ENCODE measurements at regions not wholly inside any gene's neighbourhood (a gene's known extent, or its start where the extent isn't known, plus 50 kb on each side); places are given as distances from the start of the nearest gene placed in this dataset.

DNA sequence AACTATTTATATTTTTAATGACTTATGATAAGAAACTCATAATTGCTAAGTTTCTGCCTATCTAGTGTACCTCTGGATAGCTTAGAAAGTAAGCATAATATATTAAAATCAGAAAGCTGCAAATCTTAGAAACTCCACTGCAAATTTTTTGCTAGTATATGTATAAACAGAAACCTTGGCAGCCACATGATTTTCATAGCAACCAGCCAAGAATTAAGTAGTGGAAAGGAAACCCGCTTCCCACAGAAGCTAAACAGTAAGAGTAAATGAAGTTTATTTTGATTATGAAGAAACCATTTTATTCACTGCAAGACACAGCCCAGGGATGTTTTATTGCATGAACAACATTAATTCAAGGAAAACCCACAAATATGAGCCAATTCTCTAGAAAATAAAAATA lies 872.5 kb upstream of the ADGRL3 start:
- no peak overlapping the region for H2BK5ac ChIP-seq (ENCODE audit: low read length)
- no peaks in the 10 kb centered on the region for H3K79me1 ChIP-seq (ENCODE audit: low read length)
- H3K4me1 ChIP-seq (ENCODE audit: control insufficient read depth, low read depth, low read length), result no peaks in the 10 kb centered on the region
- H3K9ac ChIP-seq (ENCODE audit: low read length), result no peak overlapping the region
- H3K18ac ChIP-seq (ENCODE audit: low read length), result no peak overlapping the region
- no peak overlapping the region for H4K5ac ChIP-seq (ENCODE audit: low read length)
- no peaks in the 10 kb centered on the region for H3K79me2 ChIP-seq (ENCODE audit: control insufficient read depth, insufficient read depth, low read length)
- no peaks in the 10 kb centered on the region for H3K36me3 ChIP-seq (ENCODE audit: control insufficient read depth, insufficient read depth, low read length)
- no peak for DNase-seq
- no peak overlapping the region for H2BK120ac ChIP-seq (ENCODE audit: low read depth, low read length)
- H3K56ac ChIP-seq (ENCODE audit: low read length), result no peak overlapping the region
- H3K23ac ChIP-seq (ENCODE audit: low read length), result no peak overlapping the region
- H3K4me3 ChIP-seq (ENCODE audit: low read length), result no peak overlapping the region
- no peak overlapping the region for H2BK15ac ChIP-seq (replicated peaks; ENCODE audit: low read depth)
- no peak overlapping the region for H3K27ac ChIP-seq (ENCODE audit: low read depth, low read length)
- no peak overlapping the region for H3K4ac ChIP-seq (ENCODE audit: low read depth, low read length)
- no CpG with 5 or more reads among the region's 1 CpG for WGBS (ENCODE audit: extremely low coverage, insufficient coverage, low lambda C conversion rate)
- no peak overlapping the region for H2AK5ac ChIP-seq (ENCODE audit: low read length)
- H3K4me2 ChIP-seq (ENCODE audit: low read length), result no peak overlapping the region
- no peak overlapping the region for H4K8ac ChIP-seq (ENCODE audit: low read depth, low read length)
- H3K27me3 ChIP-seq (ENCODE audit: insufficient read depth, low read length, poor library complexity), result no peaks in the 10 kb centered on the region

DNA sequence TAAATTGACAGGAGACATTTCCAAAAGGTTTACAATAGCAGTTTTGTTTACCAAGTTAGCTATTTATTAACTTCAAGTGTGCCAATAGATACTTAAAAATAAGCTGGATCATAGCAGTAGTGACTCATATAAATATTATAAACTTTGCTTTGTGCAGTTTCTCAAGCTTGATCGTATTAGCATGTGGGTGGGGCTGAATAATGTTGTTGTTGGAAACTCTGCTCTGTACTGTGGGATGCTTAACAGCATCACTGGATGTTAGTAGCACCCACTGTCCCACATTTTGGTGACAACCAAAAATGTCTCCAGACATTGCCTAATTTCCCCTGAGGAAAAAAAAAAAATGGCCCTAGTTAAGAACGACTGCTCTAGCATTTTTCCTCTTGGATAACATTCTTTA lies 855.2 kb upstream of the ADGRL3 start:
- no peak for DNase-seq
- Histone ChIP-seq H3K9ac (ENCODE audit: low read length) (no peak overlapping the region), H3K23ac (ENCODE audit: low read length) (no peak overlapping the region), H3K18ac (ENCODE audit: low read length) (no peak overlapping the region), H3K79me2 (ENCODE audit: control insufficient read depth, insufficient read depth, low read length) (no peaks in the 10 kb centered on the region), H4K8ac (ENCODE audit: low read depth, low read length) (no peak overlapping the region), H4K5ac (ENCODE audit: low read length) (no peak overlapping the region), H3K27me3 (ENCODE audit: insufficient read depth, low read length, poor library complexity) (no peaks in the 10 kb centered on the region), H2AK5ac (ENCODE audit: low read length) (no peak overlapping the region), H3K4me3 (ENCODE audit: low read length) (no peak overlapping the region), H2BK120ac (ENCODE audit: low read depth, low read length) (no peak overlapping the region), H3K4me1 (ENCODE audit: control insufficient read depth, low read depth, low read length) (no peaks in the 10 kb centered on the region), H2BK5ac (ENCODE audit: low read length) (no peak overlapping the region), H3K79me1 (ENCODE audit: low read length) (no peaks in the 10 kb centered on the region), H3K4me2 (ENCODE audit: low read length) (no peak overlapping the region), H3K4ac (ENCODE audit: low read depth, low read length) (no peak overlapping the region), H3K56ac (ENCODE audit: low read length) (no peak overlapping the region), H3K27ac (ENCODE audit: low read depth, low read length) (no peak overlapping the region), H2BK15ac (replicated peaks; ENCODE audit: low read depth) (no peak overlapping the region), H3K36me3 (ENCODE audit: control insufficient read depth, insufficient read depth, low read length) (no peaks in the 10 kb centered on the region)
- WGBS (ENCODE audit: extremely low coverage, insufficient coverage, low lambda C conversion rate), result no CpG with 5 or more reads among the region's 2 CpGs

DNA sequence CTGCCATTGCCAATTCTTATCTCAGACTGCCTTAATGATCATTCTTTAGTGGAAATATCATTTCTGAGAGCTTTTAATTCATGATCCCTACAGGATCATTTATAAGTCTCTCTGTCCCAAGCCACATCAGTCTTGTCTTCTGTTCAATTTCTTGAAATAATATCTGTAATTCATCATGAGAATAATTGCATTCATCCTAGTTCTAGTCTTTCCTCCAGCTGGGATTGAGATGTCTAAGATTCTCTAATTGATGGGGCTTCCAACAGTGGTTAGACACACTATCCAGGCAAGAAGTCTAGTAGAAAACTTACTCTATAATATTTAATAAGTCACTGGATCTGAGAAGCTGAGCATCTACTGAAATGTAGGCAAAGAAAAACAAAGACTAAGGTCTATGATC lies 854.7 kb upstream of the ADGRL3 start:
- Histone ChIP-seq H2BK5ac (ENCODE audit: low read length) (no peak overlapping the region), H4K8ac (ENCODE audit: low read depth, low read length) (no peak overlapping the region), H3K23ac (ENCODE audit: low read length) (no peak overlapping the region), H3K4me1 (ENCODE audit: control insufficient read depth, low read depth, low read length) (no peaks in the 10 kb centered on the region), H3K27me3 (ENCODE audit: insufficient read depth, low read length, poor library complexity) (no peaks in the 10 kb centered on the region), H3K18ac (ENCODE audit: low read length) (no peak overlapping the region), H3K4me3 (ENCODE audit: low read length) (no peak overlapping the region), H3K36me3 (ENCODE audit: control insufficient read depth, insufficient read depth, low read length) (no peaks in the 10 kb centered on the region), H3K27ac (ENCODE audit: low read depth, low read length) (no peak overlapping the region), H3K4ac (ENCODE audit: low read depth, low read length) (no peak overlapping the region), H3K56ac (ENCODE audit: low read length) (no peak overlapping the region), H3K9ac (ENCODE audit: low read length) (no peak overlapping the region), H2BK15ac (replicated peaks; ENCODE audit: low read depth) (no peak overlapping the region), H3K4me2 (ENCODE audit: low read length) (no peak overlapping the region), H2BK120ac (ENCODE audit: low read depth, low read length) (no peak overlapping the region), H3K79me2 (ENCODE audit: control insufficient read depth, insufficient read depth, low read length) (no peaks in the 10 kb centered on the region), H4K5ac (ENCODE audit: low read length) (no peak overlapping the region), H2AK5ac (ENCODE audit: low read length) (no peak overlapping the region), H3K79me1 (ENCODE audit: low read length) (no peaks in the 10 kb centered on the region)
- DNase-seq, result no peak

DNA sequence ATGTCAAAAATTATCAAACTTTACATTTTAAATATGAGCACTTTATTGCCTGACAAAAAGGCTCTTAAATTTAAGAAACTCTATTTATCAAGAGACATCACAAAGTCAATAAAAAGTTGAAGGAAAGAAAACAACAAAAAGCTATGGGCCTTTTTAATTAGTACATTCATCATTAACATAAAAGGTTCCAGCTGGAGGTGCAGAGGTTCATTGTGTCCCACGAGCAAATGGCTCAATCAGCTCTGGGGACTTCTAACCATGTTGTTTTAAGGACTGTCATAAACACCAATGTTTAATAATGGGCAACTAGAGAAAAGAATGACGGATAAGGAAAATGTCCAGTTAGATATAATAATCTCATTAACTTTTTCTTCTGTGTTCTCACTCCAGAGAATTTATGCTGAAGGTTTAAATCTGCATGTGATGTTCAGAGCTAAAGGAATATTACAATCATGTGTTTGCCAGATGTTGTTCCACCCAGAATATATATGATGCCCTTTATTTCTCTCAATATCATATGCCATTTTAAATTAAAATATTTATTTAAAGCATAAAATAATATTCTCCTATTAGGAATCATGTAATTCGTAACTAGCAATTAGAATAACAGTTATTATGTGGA lies 840.3 kb upstream of the ADGRL3 start:
- H4K5ac ChIP-seq (ENCODE audit: low read length), result no peak overlapping the region
- H3K56ac ChIP-seq (ENCODE audit: low read length), result no peak overlapping the region
- no peaks in the 10 kb centered on the region for H3K27me3 ChIP-seq (ENCODE audit: insufficient read depth, low read length, poor library complexity)
- no peak overlapping the region for H3K4me3 ChIP-seq (ENCODE audit: low read length)
- no peak overlapping the region for H2BK5ac ChIP-seq (ENCODE audit: low read length)
- H4K8ac ChIP-seq (ENCODE audit: low read depth, low read length), result no peak overlapping the region
- H2BK15ac ChIP-seq (replicated peaks; ENCODE audit: low read depth), result no peak overlapping the region
- no peaks in the 10 kb centered on the region for H3K4me1 ChIP-seq (ENCODE audit: control insufficient read depth, low read depth, low read length)
- H3K27ac ChIP-seq (ENCODE audit: low read depth, low read length), result no peak overlapping the region
- 100% methylated on average over 1 of the region's 3 CpGs for WGBS (ENCODE audit: extremely low coverage, insufficient coverage, low lambda C conversion rate)
- H3K18ac ChIP-seq (ENCODE audit: low read length), result no peak overlapping the region
- no peak overlapping the region for H3K9ac ChIP-seq (ENCODE audit: low read length)
- no peak overlapping the region for H3K23ac ChIP-seq (ENCODE audit: low read length)
- no peak overlapping the region for H2AK5ac ChIP-seq (ENCODE audit: low read length)
- no peak overlapping the region for H3K4me2 ChIP-seq (ENCODE audit: low read length)
- H3K79me2 ChIP-seq (ENCODE audit: control insufficient read depth, insufficient read depth, low read length), result no peaks in the 10 kb centered on the region
- H2BK120ac ChIP-seq (ENCODE audit: low read depth, low read length), result no peak overlapping the region
- H3K4ac ChIP-seq (ENCODE audit: low read depth, low read length), result no peak overlapping the region
- DNase-seq, result no peak
- no peaks in the 10 kb centered on the region for H3K79me1 ChIP-seq (ENCODE audit: low read length)
- no peaks in the 10 kb centered on the region for H3K36me3 ChIP-seq (ENCODE audit: control insufficient read depth, insufficient read depth, low read length)

DNA sequence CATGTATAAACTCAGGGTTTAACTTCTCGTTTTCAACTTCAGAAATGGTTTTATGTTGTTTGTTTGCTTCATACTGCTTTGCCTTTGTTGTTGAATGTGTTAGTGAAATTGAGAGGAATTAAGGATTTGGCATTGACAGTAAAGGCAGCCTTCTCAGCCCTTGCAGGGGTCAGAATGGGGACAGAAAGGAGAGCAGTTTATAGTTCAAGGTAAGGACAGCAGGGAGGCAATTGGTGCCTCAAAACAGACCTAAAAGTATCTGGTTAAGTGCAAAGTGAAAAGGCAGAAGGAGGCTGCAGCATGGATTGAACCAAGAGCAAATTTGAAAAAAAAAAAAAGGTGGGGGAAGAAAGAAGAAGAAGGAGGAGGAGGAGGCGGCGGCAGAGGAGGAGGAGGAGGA lies 835.0 kb upstream of the ADGRL3 start:
- H3K4me2 ChIP-seq (ENCODE audit: low read length), result no peak overlapping the region
- no peak overlapping the region for H2BK120ac ChIP-seq (ENCODE audit: low read depth, low read length)
- WGBS (ENCODE audit: extremely low coverage, insufficient coverage, low lambda C conversion rate), result no CpG with 5 or more reads among the region's 3 CpGs
- DNase-seq, result no peak
- H3K4ac ChIP-seq (ENCODE audit: low read depth, low read length), result no peak overlapping the region
- H3K79me1 ChIP-seq (ENCODE audit: low read length), result no peaks in the 10 kb centered on the region
- H4K8ac ChIP-seq (ENCODE audit: low read depth, low read length), result no peak overlapping the region
- H4K5ac ChIP-seq (ENCODE audit: low read length), result no peak overlapping the region
- H2BK15ac ChIP-seq (replicated peaks; ENCODE audit: low read depth), result no peak overlapping the region
- no peak overlapping the region for H3K27ac ChIP-seq (ENCODE audit: low read depth, low read length)
- no peaks in the 10 kb centered on the region for H3K36me3 ChIP-seq (ENCODE audit: control insufficient read depth, insufficient read depth, low read length)
- no peak overlapping the region for H3K23ac ChIP-seq (ENCODE audit: low read length)
- H3K4me1 ChIP-seq (ENCODE audit: control insufficient read depth, low read depth, low read length), result no peaks in the 10 kb centered on the region
- H2BK5ac ChIP-seq (ENCODE audit: low read length), result no peak overlapping the region
- H3K18ac ChIP-seq (ENCODE audit: low read length), result no peak overlapping the region
- H2AK5ac ChIP-seq (ENCODE audit: low read length), result no peak overlapping the region
- H3K27me3 ChIP-seq (ENCODE audit: insufficient read depth, low read length, poor library complexity), result no peaks in the 10 kb centered on the region
- H3K4me3 ChIP-seq (ENCODE audit: low read length), result no peak overlapping the region
- no peak overlapping the region for H3K56ac ChIP-seq (ENCODE audit: low read length)
- H3K79me2 ChIP-seq (ENCODE audit: control insufficient read depth, insufficient read depth, low read length), result no peaks in the 10 kb centered on the region
- H3K9ac ChIP-seq (ENCODE audit: low read length), result no peak overlapping the region

DNA sequence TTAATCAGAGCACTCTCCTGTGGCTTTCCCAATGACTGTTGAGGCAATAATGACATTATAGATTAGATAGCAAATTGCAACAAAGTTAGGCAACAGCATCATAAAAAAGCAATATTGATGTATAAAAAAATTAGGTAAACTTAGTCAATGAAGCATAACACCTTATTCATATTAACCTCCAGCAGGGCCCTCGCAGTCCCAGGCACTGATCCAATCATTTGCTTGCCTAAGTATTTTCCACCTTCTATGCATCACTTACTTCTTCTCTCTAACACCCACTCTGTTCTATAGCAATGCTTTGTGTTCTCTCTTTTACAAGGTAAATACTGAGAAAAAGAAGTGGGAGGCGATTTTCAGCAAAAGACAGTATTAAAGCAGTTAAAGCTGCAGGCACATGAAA lies 833.5 kb upstream of the ADGRL3 start:
- H3K4me2 ChIP-seq (ENCODE audit: low read length), result no peak overlapping the region
- H3K27me3 ChIP-seq (ENCODE audit: insufficient read depth, low read length, poor library complexity), result no peaks in the 10 kb centered on the region
- no peak overlapping the region for H3K4me3 ChIP-seq (ENCODE audit: low read length)
- H3K18ac ChIP-seq (ENCODE audit: low read length), result no peak overlapping the region
- H3K23ac ChIP-seq (ENCODE audit: low read length), result no peak overlapping the region
- no peak overlapping the region for H2BK15ac ChIP-seq (replicated peaks; ENCODE audit: low read depth)
- no peak overlapping the region for H4K8ac ChIP-seq (ENCODE audit: low read depth, low read length)
- no peak overlapping the region for H2BK5ac ChIP-seq (ENCODE audit: low read length)
- no peak overlapping the region for H4K5ac ChIP-seq (ENCODE audit: low read length)
- no peaks in the 10 kb centered on the region for H3K79me1 ChIP-seq (ENCODE audit: low read length)
- H3K56ac ChIP-seq (ENCODE audit: low read length), result no peak overlapping the region
- H3K27ac ChIP-seq (ENCODE audit: low read depth, low read length), result no peak overlapping the region
- no peaks in the 10 kb centered on the region for H3K79me2 ChIP-seq (ENCODE audit: control insufficient read depth, insufficient read depth, low read length)
- WGBS (ENCODE audit: extremely low coverage, insufficient coverage, low lambda C conversion rate), result no CpG with 5 or more reads among the region's 2 CpGs
- DNase-seq, result no peak
- no peak overlapping the region for H3K9ac ChIP-seq (ENCODE audit: low read length)
- no peak overlapping the region for H2AK5ac ChIP-seq (ENCODE audit: low read length)
- no peaks in the 10 kb centered on the region for H3K4me1 ChIP-seq (ENCODE audit: control insufficient read depth, low read depth, low read length)
- no peaks in the 10 kb centered on the region for H3K36me3 ChIP-seq (ENCODE audit: control insufficient read depth, insufficient read depth, low read length)
- no peak overlapping the region for H2BK120ac ChIP-seq (ENCODE audit: low read depth, low read length)
- no peak overlapping the region for H3K4ac ChIP-seq (ENCODE audit: low read depth, low read length)

Measured in mesendoderm (in vitro differentiated cells).